HepG2 (cell line): ENCODE measurements at regions not wholly inside any gene's neighbourhood (a gene's known extent, or its start where the extent isn't known, plus 50 kb on each side); places are given as distances from the start of the nearest gene placed in this dataset.

Experiments
- ATAC-seq: fragments of 200-7000 bp; cut with Tn5 transposase; 3 replicates; pipeline ENCODE4 v1.9.1; 2020; ENCODE audit warnings: mild to moderate bottlenecking, moderate library complexity
- BruUV-seq: library from RNA; stranded (reverse); fragments of 400-500 nt; replicated peaks from 2 replicates; lab custom pipeline; 2021; lab: Mats Ljungman, UMichigan
- CTCF ChIA-PET: fragments of 300-600 bp; formaldehyde crosslinking; extraction: SDS; loops from one replicate; lab custom pipeline; 2021; ENCODE audit warnings: low total read pairs, inconsistent platforms, low intra/inter-chr PET ratio; lab: Yijun Ruan, JAX
- POLR2A ChIA-PET: fragments of 350-600 bp; sonication (Branson Sonifier 250); formaldehyde crosslinking; loops from one replicate; lab custom pipeline; 2020; ENCODE audit warnings: antibody characterized with exemption, inconsistent platforms; lab: Yijun Ruan, JAX
- DNase-seq: peaks from one replicate; pipeline ENCODE4 v3.0.0-alpha.2; 2015; ENCODE audit warnings: low spot score
- FAIRE-seq: peaks from 3 replicates; lab custom pipeline; 2011; peaks lifted over from hg19 to GRCh38; lab: Jason Lieb, UNC
- H2AFZ ChIP-seq: one replicate; pipeline ENCODE4 v1.6.1; 2011; ENCODE audit warnings: low read length, inconsistent platforms
- H3K27ac ChIP-seq: fragments of 300-600 bp; 3 replicates; pipeline ENCODE4 v1.8.0; 2011; ENCODE audit warnings: mixed run types, mild to moderate bottlenecking, mixed read lengths, low read length, inconsistent platforms; ENCODE audit not compliant: insufficient read depth; ENCODE audit errors: extremely low read length
- H3K27me3 ChIP-seq, 2 experiments: fragments of 200-600 bp in 1 of 2; 2 replicates in 1 of 2; 3 replicates in 1 of 2; pipeline versions ENCODE4 v1.6.0 to v1.8.0; 2011; ENCODE audit warnings: low read length in 2 of 2, mild to moderate bottlenecking in 2 of 2, moderate library complexity in 2 of 2, inconsistent platforms in 1 of 2; ENCODE audit not compliant: insufficient read depth in 2 of 2, control insufficient read depth in 1 of 2
- H3K36me3 ChIP-seq, 2 experiments: fragments of 200-600 bp in 1 of 2; replicated peaks in 1 of 2; 2 replicates in 1 of 2; 3 replicates in 1 of 2; pipeline versions ENCODE4 v1.5.1 to v1.8.0; 2011; ENCODE audit warnings: low read length in 2 of 2, inconsistent platforms in 1 of 2; ENCODE audit not compliant: insufficient read depth in 2 of 2, control insufficient read depth in 1 of 2
- H3K4me1 ChIP-seq: 2 replicates; pipeline ENCODE4 v1.5.1; 2012; ENCODE audit warnings: low read length, inconsistent platforms; ENCODE audit not compliant: insufficient read depth
- H3K4me2 ChIP-seq: 2 replicates; pipeline ENCODE4 v1.6.0; 2011; ENCODE audit warnings: low read depth, low read length, inconsistent platforms
- H3K4me3 ChIP-seq, 3 experiments: fragments of 200-600 bp in 1 of 3; sonication (generic), shearing (Covaris generic) in 1 of 3; replicated peaks in 1 of 3; 2 replicates each; pipeline ENCODE4 v1.5.1; 2011 to 2016; ENCODE audit warnings: low read length in 3 of 3, inconsistent platforms in 2 of 3, low read depth in 2 of 3, mild to moderate bottlenecking in 2 of 3, control low read depth in 1 of 3, mixed read lengths in 1 of 3; ENCODE audit not compliant: insufficient read depth in 1 of 3
- H3K79me2 ChIP-seq: one replicate; pipeline ENCODE4 v1.6.1; 2011; ENCODE audit warnings: low read length, inconsistent platforms; ENCODE audit not compliant: insufficient read depth
- H3K9ac ChIP-seq: 2 replicates; pipeline ENCODE4 v1.6.0; 2011; ENCODE audit warnings: mild to moderate bottlenecking, low read depth, low read length, inconsistent platforms; ENCODE audit not compliant: insufficient read depth
- H3K9me3 ChIP-seq: 2 replicates; pipeline ENCODE4 v1.5.1; 2012; ENCODE audit warnings: mild to moderate bottlenecking, low read length
- H4K20me1 ChIP-seq: 2 replicates; pipeline ENCODE4 v1.6.0; 2011; ENCODE audit warnings: inconsistent platforms, mild to moderate bottlenecking, low read length, moderate library complexity; ENCODE audit not compliant: insufficient read depth
- CENPT ChIP-seq: sonication (generic); formaldehyde crosslinking; IDR thresholded peaks from 2 replicates; pipeline ENCODE4 v1.8.0; 2022; ENCODE audit warnings: low read depth, mild to moderate bottlenecking, moderate library complexity, missing genetic modification reagents
- HNRNPL ChIP-seq: fragments of 200-400 bp; formaldehyde crosslinking; IDR thresholded peaks from 2 replicates; pipeline ENCODE4 v1.6.1; 2017; ENCODE audit warnings: mild to moderate bottlenecking, low read depth, low read length
- IRF2 ChIP-seq: IDR thresholded peaks from 2 replicates; pipeline ENCODE4 v1.6.1; 2018; ENCODE audit warnings: missing genetic modification reagents, missing compliant biosample characterization
- MXI1 ChIP-seq: IDR thresholded peaks from 3 replicates; pipeline ENCODE4 v1.6.1; 2012; ENCODE audit warnings: low read depth, low read length, inconsistent platforms, borderline replicate concordance
- SIX4 ChIP-seq: sonication (generic); formaldehyde crosslinking; IDR thresholded peaks from 2 replicates; pipeline ENCODE4 v1.4.0; 2020; ENCODE audit warnings: missing genetic modification reagents
- SMARCC2 ChIP-seq: fragments of 450-650 bp; IDR thresholded peaks from 2 replicates; pipeline ENCODE4 v1.6.1; 2017; ENCODE audit warnings: antibody characterized with exemption, mild to moderate bottlenecking
- ZFP1 ChIP-seq: IDR thresholded peaks from 2 replicates; pipeline ENCODE4 v1.6.1; 2016
- ZMYM4 ChIP-seq: sonication (generic); formaldehyde crosslinking; IDR thresholded peaks from 2 replicates; pipeline ENCODE4 v1.8.1; 2023; ENCODE audit warnings: mild to moderate bottlenecking, missing genetic modification reagents
- ZNF552 ChIP-seq: sonication (generic); formaldehyde crosslinking; IDR thresholded peaks from 2 replicates; pipeline ENCODE4 v1.9.0; 2022; ENCODE audit warnings: missing genetic modification reagents, mild to moderate bottlenecking, borderline replicate concordance
- WGBS: methylation state at CpG from one replicate; pipeline ENCODE4 v1.1.6; 2017; ENCODE audit warnings: low lambda C conversion rate; 5-methylcytosine and 5-hydroxymethylcytosine counted together
- in situ Hi-C: cut with HindIII; loops from 2 replicates; pipeline ENCODE4 v1.10.0; 2017; ENCODE audit warnings: low pct_unique_long_range_greater_than_20kb; ENCODE audit not compliant: extremely low pct_ligation_motif_present
- intact Hi-C: fragments of 100-400 bp; cut with micrococcal nuclease; formaldehyde crosslinking; loops from one replicate; pipeline ENCODE4 v1.10.0; 2022; ENCODE audit not compliant: unreplicated experiment
- TF ChIP-seq, protein P1 (sequence below): sonication (generic); formaldehyde crosslinking; IDR thresholded peaks from 2 replicates; pipeline ENCODE4 v1.4.0; 2020; ENCODE audit warnings: mild to moderate bottlenecking, missing genetic modification reagents
- TF ChIP-seq, protein P2 (sequence below): sonication (generic); formaldehyde crosslinking; IDR thresholded peaks from 2 replicates; pipeline ENCODE4 v1.5.0; 2020; ENCODE audit warnings: missing genetic modification reagents
- TF ChIP-seq, protein P3 (sequence below): sonication (generic); formaldehyde crosslinking; IDR thresholded peaks from 2 replicates; pipeline ENCODE4 v1.9.0; 2022; ENCODE audit warnings: low read depth, missing genetic modification reagents
- TF ChIP-seq, protein P4 (sequence below): sonication (generic); formaldehyde crosslinking; IDR thresholded peaks from 2 replicates; pipeline ENCODE4 v1.4.0; 2020; ENCODE audit warnings: missing genetic modification reagents, borderline replicate concordance

DNA sequence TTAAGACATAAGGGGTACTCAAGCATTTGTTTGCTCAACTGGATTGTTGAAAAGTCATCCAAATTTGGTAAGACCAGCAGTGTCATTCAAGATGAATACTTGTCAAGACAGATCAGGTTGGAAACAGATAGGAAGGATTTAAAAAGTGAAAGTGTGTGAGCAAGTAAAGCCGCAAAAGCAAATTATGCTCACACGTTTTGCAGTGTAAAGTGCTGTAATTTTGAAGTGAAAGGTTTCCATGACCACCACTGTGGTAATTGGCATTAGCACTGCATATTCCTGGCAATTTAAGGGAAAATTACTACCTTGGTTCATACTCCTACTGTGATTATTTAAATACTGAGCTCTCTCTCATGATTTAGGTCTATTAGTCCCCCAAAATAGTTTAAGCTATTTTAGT, 704.1 kb upstream of the CCDC179 start:
- no peaks in the 10 kb centered on the region for H3K27me3 ChIP-seq

More for the DNA sequence above, 704.1 kb upstream of the CCDC179 start:
- Histone ChIP-seq H3K9me3 (no peaks in the 10 kb centered on the region), H3K79me2 (no peaks in the 10 kb centered on the region), H3K4me1 (no peaks in the 10 kb centered on the region), H3K4me2 (no peak overlapping the region), H2AFZ (no peak overlapping the region), H3K9ac (no peak overlapping the region), H4K20me1 (no peaks in the 10 kb centered on the region), H3K36me3 (no peaks in the 10 kb centered on the region), H3K27ac (no peak overlapping the region), H3K4me3 (no peak overlapping the region)
- WGBS = 33% methylated on average over 2 of the region's 2 CpGs
- POLR2A ChIA-PET = no interaction called here
- DNase-seq (no peak), ATAC-seq (no peak), FAIRE-seq (no peak)
- CTCF ChIA-PET = no interaction called here
- no TSS peak for BruUV-seq
- in situ Hi-C loops = no loop called here
- TF ChIP-seq, protein P1, sequence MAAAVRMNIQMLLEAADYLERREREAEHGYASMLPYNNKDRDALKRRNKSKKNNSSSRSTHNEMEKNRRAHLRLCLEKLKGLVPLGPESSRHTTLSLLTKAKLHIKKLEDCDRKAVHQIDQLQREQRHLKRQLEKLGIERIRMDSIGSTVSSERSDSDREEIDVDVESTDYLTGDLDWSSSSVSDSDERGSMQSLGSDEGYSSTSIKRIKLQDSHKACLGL (CRISPR knock-in tag) = no peak
- no peak for TF ChIP-seq ZNF552 (CRISPR knock-in tag)
- TF ChIP-seq, protein P2, sequence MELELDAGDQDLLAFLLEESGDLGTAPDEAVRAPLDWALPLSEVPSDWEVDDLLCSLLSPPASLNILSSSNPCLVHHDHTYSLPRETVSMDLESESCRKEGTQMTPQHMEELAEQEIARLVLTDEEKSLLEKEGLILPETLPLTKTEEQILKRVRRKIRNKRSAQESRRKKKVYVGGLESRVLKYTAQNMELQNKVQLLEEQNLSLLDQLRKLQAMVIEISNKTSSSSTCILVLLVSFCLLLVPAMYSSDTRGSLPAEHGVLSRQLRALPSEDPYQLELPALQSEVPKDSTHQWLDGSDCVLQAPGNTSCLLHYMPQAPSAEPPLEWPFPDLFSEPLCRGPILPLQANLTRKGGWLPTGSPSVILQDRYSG (CRISPR knock-in tag) = no peak
- no peak for TF ChIP-seq HNRNPL
- no peak for TF ChIP-seq MXI1
- TF ChIP-seq CENPT (CRISPR knock-in tag) = no peak
- no peak for TF ChIP-seq IRF2
- no peak for TF ChIP-seq SIX4 (CRISPR knock-in tag)
- TF ChIP-seq, protein P3, sequence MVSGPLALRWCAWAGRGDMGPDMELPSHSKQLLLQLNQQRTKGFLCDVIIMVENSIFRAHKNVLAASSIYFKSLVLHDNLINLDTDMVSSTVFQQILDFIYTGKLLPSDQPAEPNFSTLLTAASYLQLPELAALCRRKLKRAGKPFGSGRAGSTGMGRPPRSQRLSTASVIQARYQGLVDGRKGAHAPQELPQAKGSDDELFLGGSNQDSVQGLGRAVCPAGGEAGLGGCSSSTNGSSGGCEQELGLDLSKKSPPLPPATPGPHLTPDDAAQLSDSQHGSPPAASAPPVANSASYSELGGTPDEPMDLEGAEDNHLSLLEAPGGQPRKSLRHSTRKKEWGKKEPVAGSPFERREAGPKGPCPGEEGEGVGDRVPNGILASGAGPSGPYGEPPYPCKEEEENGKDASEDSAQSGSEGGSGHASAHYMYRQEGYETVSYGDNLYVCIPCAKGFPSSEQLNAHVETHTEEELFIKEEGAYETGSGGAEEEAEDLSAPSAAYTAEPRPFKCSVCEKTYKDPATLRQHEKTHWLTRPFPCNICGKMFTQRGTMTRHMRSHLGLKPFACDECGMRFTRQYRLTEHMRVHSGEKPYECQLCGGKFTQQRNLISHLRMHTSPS (CRISPR knock-in tag) = no peak
- TF ChIP-seq SMARCC2 = no peak
- TF ChIP-seq, protein P4, sequence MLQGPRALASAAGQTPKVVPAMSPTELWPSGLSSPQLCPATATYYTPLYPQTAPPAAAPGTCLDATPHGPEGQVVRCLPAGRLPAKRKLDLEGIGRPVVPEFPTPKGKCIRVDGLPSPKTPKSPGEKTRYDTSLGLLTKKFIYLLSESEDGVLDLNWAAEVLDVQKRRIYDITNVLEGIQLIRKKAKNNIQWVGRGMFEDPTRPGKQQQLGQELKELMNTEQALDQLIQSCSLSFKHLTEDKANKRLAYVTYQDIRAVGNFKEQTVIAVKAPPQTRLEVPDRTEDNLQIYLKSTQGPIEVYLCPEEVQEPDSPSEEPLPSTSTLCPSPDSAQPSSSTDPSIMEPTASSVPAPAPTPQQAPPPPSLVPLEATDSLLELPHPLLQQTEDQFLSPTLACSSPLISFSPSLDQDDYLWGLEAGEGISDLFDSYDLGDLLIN (CRISPR knock-in tag) = no peak
- no peak for TF ChIP-seq ZFP1 (CRISPR knock-in tag)
- TF ChIP-seq ZMYM4 = no peak
- intact Hi-C loops = no loop called here
